OCI-LY7 (cell line): ENCODE measurements at regions not wholly inside any gene's neighbourhood (a gene's known extent, or its start where the extent isn't known, plus 50 kb on each side); places are given as distances from the start of the nearest gene placed in this dataset.

Experiments used
- EZH2phosphoT487 ChIP-seq: fragments of 200-600 bp; sonication (generic); IDR thresholded peaks from 2 replicates; pipeline ENCODE4 v1.6.1; 2018; ENCODE audit warnings: low read depth, borderline replicate concordance, mild to moderate bottlenecking, mixed run types, antibody characterized with exemption, low read length, moderate library complexity, mixed read lengths
- TF ChIP-seq, protein P1 (sequence below): fragments of 200-600 bp; sonication (generic); conservative IDR thresholded peaks from 2 replicates; pipeline ENCODE4 v1.5.1; 2014; ENCODE audit warnings: mild to moderate bottlenecking, antibody characterized with exemption, low read length, moderate library complexity, mixed read lengths

GRCh38 chr4:12375805-12376204 is 947.1 kb upstream of the HS3ST1 start:
- TF ChIP-seq, protein P1, sequence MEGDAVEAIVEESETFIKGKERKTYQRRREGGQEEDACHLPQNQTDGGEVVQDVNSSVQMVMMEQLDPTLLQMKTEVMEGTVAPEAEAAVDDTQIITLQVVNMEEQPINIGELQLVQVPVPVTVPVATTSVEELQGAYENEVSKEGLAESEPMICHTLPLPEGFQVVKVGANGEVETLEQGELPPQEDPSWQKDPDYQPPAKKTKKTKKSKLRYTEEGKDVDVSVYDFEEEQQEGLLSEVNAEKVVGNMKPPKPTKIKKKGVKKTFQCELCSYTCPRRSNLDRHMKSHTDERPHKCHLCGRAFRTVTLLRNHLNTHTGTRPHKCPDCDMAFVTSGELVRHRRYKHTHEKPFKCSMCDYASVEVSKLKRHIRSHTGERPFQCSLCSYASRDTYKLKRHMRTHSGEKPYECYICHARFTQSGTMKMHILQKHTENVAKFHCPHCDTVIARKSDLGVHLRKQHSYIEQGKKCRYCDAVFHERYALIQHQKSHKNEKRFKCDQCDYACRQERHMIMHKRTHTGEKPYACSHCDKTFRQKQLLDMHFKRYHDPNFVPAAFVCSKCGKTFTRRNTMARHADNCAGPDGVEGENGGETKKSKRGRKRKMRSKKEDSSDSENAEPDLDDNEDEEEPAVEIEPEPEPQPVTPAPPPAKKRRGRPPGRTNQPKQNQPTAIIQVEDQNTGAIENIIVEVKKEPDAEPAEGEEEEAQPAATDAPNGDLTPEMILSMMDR: no peak
- TF ChIP-seq EZH2phosphoT487: no peak
